ENCODE measurements at regions not wholly inside any gene's neighbourhood (a gene's known extent, or its start where the extent isn't known, plus 50 kb on each side); places are given as distances from the start of the nearest gene placed in this dataset.

GRCh38 chr6:139699911-139700310, 325.5 kb upstream of the CITED2 start (continued):
- TF ChIP-seq E2F5 (CRISPR knock-in tag; IDR thresholded peaks at IDR 0.05): no peak
- TF ChIP-seq HDAC8 (tag; IDR thresholded peaks at IDR 0.05): no peak
- no peak for TF ChIP-seq SREBF2 (CRISPR knock-in tag; IDR thresholded peaks at IDR 0.05)
- no peak for TF ChIP-seq THAP12 (CRISPR knock-in tag; IDR thresholded peaks at IDR 0.05)
- TF ChIP-seq USF2 (CRISPR knock-in tag; IDR thresholded peaks at IDR 0.05): no peak
- no peak for TF ChIP-seq JUN (IDR thresholded peaks at IDR 0.05; ENCODE audit: borderline replicate concordance, low read depth, low read length)
- TF ChIP-seq JUN (CRISPR knock-in tag; IDR thresholded peaks at IDR 0.05; ENCODE audit: borderline replicate concordance): no peak

- DNase-seq (ENCODE audit: extremely low read depth in 1 of 4, low spot score in 3 of 4) (no peak), ATAC-seq (no peak), FAIRE-seq (peak; percentile 49)
- in situ Hi-C loops (cut with MboI) (no loop called here), intact Hi-C loops (cut with micrococcal nuclease) (no loop called here)
- Histone ChIP-seq H3K79me2 (ENCODE audit: control insufficient read depth, insufficient read depth, low read length) (no peaks in the 10 kb centered on the region), H3K9me1 (ENCODE audit: control insufficient read depth, insufficient read depth, low read length) (no peaks in the 10 kb centered on the region), H3K27ac (ENCODE audit: extremely low read depth, low read depth, low read length) (no peak overlapping the region), H3K36me3 (ENCODE audit: control insufficient read depth, insufficient read depth, low read length) (no peaks in the 10 kb centered on the region), H3K27me3 (ENCODE audit: control insufficient read depth in 2 of 2, insufficient read depth in 2 of 2, low read length in 2 of 2) (no peaks in the 10 kb centered on the region), H2AFZ (ENCODE audit: low read depth, low read length) (no peak overlapping the region), H4K20me1 (replicated peaks; ENCODE audit: control insufficient read depth, insufficient read depth, low read length) (no peaks in the 10 kb centered on the region), H3K4me3 (no peak overlapping the region), H3K9me3 (replicated peaks; ENCODE audit: control insufficient read depth, insufficient read depth, low read depth, low read length) (no peaks in the 10 kb centered on the region), H3K4me1 (replicated peaks in 1 of 2; ENCODE audit: control insufficient read depth in 2 of 2, insufficient read depth in 2 of 2, low read length in 2 of 2) (no peaks in the 10 kb centered on the region), H3K9ac (ENCODE audit: insufficient read depth in 1 of 2, low read depth in 2 of 2, low read length in 2 of 2) (no peak overlapping the region), H3K4me2 (ENCODE audit: insufficient read depth, low read length) (no peak overlapping the region)
- TF ChIP-seq RHOXF2B (CRISPR knock-in tag; conservative IDR thresholded peaks at IDR 0.05): no peak
- TF ChIP-seq CBX8 (IDR thresholded peaks at IDR 0.05; ENCODE audit: borderline replicate concordance, extremely low read depth, low read depth, low read length, poor library complexity, severe bottlenecking): no peak
- no peak for TF ChIP-seq ETV5 (CRISPR knock-in tag; IDR thresholded peaks at IDR 0.05; ENCODE audit: low read depth)
- no peak for TF ChIP-seq GTF3C2 (IDR thresholded peaks at IDR 0.05; ENCODE audit: borderline replicate concordance, extremely low read depth, insufficient read length)
- TF ChIP-seq TAF7 (tag; IDR thresholded peaks at IDR 0.05): no peak
- TF ChIP-seq MIER1 (IDR thresholded peaks at IDR 0.05; ENCODE audit: low read depth): no peak
- ChIA-PET POLR2A (interaction anchor here (0.7 to 1.2 kb wide), 3 partner anchors 18 to 327 kb away, joined by 3 to 5 read pairs (median 3); no protein-coding TSS in a partner anchor), CTCF (ENCODE audit: low intra/inter-chr PET ratio) (no interaction called here)
- 10% methylated on average over 1 of the region's 1 CpG for WGBS (ENCODE audit: insufficient coverage, low coverage, missing lambda C conversion rate)
- BruUV-seq (replicated peaks): no TSS peak
Observed at GRCh38 chr6:139699335-139699734, 324.9 kb upstream of the CITED2 start.

Measured in K562 (cell line).